Type B pancreatic cell (in vitro differentiated cells): ENCODE measurements at regions not wholly inside any gene's neighbourhood (a gene's known extent, or its start where the extent isn't known, plus 50 kb on each side); places are given as distances from the start of the nearest gene placed in this dataset.

Experiments used
- DNase-seq: peaks from one replicate; pipeline ENCODE4 v3.0.0; 2021; ENCODE audit warnings: mixed read lengths; ENCODE audit not compliant: unreplicated experiment; ENCODE audit errors: extremely low spot score
- H3K27ac Mint-ChIP-seq: 2 replicates; pipeline ENCODE4 v1.8.0; 2021; ENCODE audit warnings: mild to moderate bottlenecking, mixed read lengths
- H3K27me3 Mint-ChIP-seq: 2 replicates; pipeline ENCODE4 v1.8.0; 2021; ENCODE audit warnings: mixed read lengths
- H3K36me3 Mint-ChIP-seq: 2 replicates; pipeline ENCODE4 v1.8.0; 2021; ENCODE audit warnings: mixed read lengths
- H3K4me1 Mint-ChIP-seq: one replicate; pipeline ENCODE4 v1.8.0; 2021; ENCODE audit warnings: mixed read lengths; ENCODE audit not compliant: unreplicated experiment
- H3K4me3 Mint-ChIP-seq: 2 replicates; pipeline ENCODE4 v1.8.0; 2021; ENCODE audit warnings: mild to moderate bottlenecking, mixed read lengths
- H3K9me3 Mint-ChIP-seq: 2 replicates; pipeline ENCODE4 v1.8.0; 2021; ENCODE audit warnings: mixed read lengths
- TF ChIP-seq, protein P1 (sequence below): fragments of 200-600 bp; sonication (generic); conservative IDR thresholded peaks from 2 replicates; pipeline ENCODE4 v1.5.0; 2021; ENCODE audit warnings: antibody characterized with exemption, mild to moderate bottlenecking

- peaks cover 10% of the 10 kb centered on the region for H3K9me3 Mint-ChIP-seq
- H3K4me1 Mint-ChIP-seq, result peaks cover 26% of the 10 kb centered on the region
- H3K4me3 Mint-ChIP-seq, result no peak overlapping the region
- H3K27ac Mint-ChIP-seq, result no peak overlapping the region
- DNase-seq, result no peak
- TF ChIP-seq, protein P1, sequence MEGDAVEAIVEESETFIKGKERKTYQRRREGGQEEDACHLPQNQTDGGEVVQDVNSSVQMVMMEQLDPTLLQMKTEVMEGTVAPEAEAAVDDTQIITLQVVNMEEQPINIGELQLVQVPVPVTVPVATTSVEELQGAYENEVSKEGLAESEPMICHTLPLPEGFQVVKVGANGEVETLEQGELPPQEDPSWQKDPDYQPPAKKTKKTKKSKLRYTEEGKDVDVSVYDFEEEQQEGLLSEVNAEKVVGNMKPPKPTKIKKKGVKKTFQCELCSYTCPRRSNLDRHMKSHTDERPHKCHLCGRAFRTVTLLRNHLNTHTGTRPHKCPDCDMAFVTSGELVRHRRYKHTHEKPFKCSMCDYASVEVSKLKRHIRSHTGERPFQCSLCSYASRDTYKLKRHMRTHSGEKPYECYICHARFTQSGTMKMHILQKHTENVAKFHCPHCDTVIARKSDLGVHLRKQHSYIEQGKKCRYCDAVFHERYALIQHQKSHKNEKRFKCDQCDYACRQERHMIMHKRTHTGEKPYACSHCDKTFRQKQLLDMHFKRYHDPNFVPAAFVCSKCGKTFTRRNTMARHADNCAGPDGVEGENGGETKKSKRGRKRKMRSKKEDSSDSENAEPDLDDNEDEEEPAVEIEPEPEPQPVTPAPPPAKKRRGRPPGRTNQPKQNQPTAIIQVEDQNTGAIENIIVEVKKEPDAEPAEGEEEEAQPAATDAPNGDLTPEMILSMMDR, result no peak
- H3K36me3 Mint-ChIP-seq, result no peaks in the 10 kb centered on the region
- peaks cover 7% of the 10 kb centered on the region for H3K27me3 Mint-ChIP-seq
These were observed 99.0 kb upstream of the COPS8 start for GRCh38 chr2:236986524-236987330.

- H3K27me3 Mint-ChIP-seq, result peaks cover 14% of the 10 kb centered on the region
- no peak overlapping the region for H3K4me3 Mint-ChIP-seq
- DNase-seq, result no peak
- no peaks in the 10 kb centered on the region for H3K36me3 Mint-ChIP-seq
- TF ChIP-seq, protein P1, result no peak
- no peak overlapping the region for H3K27ac Mint-ChIP-seq
- peaks cover 8% of the 10 kb centered on the region for H3K9me3 Mint-ChIP-seq
- H3K4me1 Mint-ChIP-seq, result peaks cover 33% of the 10 kb centered on the region
These were observed 97.5 kb upstream of the COPS8 start for GRCh38 chr2:236988216-236988615.

GRCh38 chr2:236988690-236989624, 96.7 kb upstream of the COPS8 start:
- H3K4me1 Mint-ChIP-seq, result peaks cover 35% of the 10 kb centered on the region
- H3K9me3 Mint-ChIP-seq, result peaks cover 9% of the 10 kb centered on the region
- H3K27me3 Mint-ChIP-seq, result peaks cover 16% of the 10 kb centered on the region
- TF ChIP-seq, protein P1, result no peak
- H3K27ac Mint-ChIP-seq, result peak overlapping the region; percentile 63
- no peaks in the 10 kb centered on the region for H3K36me3 Mint-ChIP-seq
- DNase-seq, result no peak
- H3K4me3 Mint-ChIP-seq, result no peak overlapping the region

DNA sequence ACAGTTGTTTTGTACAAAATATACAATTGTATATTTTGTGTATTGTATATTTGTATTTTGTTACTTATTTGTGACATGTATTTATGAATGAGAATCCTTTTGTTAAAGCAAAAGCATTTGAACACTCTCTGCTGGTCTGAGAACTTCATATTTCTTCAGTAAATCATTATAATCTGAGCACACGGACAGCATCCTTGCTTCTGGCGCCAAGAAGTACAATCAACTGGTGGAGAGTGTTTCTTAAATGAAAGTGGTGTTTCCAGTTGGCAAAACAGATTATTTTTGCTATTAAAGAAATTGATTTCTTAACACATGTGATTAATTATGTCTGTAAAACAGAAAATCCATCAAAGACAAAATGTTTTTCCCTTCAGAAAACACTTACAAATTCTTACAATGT, 95.1 kb upstream of the COPS8 start:
- H3K36me3 Mint-ChIP-seq, result no peaks in the 10 kb centered on the region
- H3K4me1 Mint-ChIP-seq, result peaks cover 46% of the 10 kb centered on the region
- peaks cover 16% of the 10 kb centered on the region for H3K27me3 Mint-ChIP-seq
- TF ChIP-seq, protein P1, result no peak
- H3K27ac Mint-ChIP-seq, result no peak overlapping the region
- H3K9me3 Mint-ChIP-seq, result peaks cover 9% of the 10 kb centered on the region
- H3K4me3 Mint-ChIP-seq, result no peak overlapping the region
- no peak for DNase-seq

DNA sequence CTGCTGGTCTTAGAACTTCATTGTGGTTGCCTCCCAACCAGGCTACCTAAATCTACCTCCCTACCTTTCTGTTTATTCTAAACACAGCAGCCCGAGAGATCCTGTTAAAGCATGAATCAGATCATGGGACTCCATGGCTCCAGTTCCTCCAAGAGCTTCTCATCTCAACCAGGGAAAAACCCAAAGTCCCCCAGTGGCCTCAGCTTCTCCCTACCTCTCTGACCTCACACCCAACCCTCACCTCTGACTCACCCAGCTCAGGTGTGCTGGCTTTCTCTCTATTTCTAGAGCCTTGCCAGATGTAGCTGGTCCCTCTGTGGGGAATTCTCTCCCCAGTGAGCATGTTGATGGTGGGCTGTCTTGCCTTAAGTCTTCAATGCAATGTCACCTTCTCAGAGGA, 93.8 kb upstream of the COPS8 start:
- Mint-ChIP-seq H3K4me3 (no peak overlapping the region), H3K27me3 (peaks cover 16% of the 10 kb centered on the region), H3K36me3 (no peaks in the 10 kb centered on the region), H3K27ac (no peak overlapping the region), H3K4me1 (peaks cover 51% of the 10 kb centered on the region), H3K9me3 (peaks cover 9% of the 10 kb centered on the region)
- TF ChIP-seq, protein P1, result no peak
- DNase-seq, result peak; percentile 29
